GM04504 (cell line): ENCODE measurements at regions not wholly inside any gene's neighbourhood (a gene's known extent, or its start where the extent isn't known, plus 50 kb on each side); places are given as distances from the start of the nearest gene placed in this dataset.
A peak's percentile ranks its signal among the peaks of the same experiment; 100 is the strongest.

ENCODE experiments used
- DNase-seq: peaks from one replicate; pipeline ENCODE4 v3.0.0-alpha.2; 2012; ENCODE audit warnings: low read depth

- peak; percentile 84 for DNase-seq
These were observed 411.5 kb upstream of the DDI1 start for GRCh38 chr11:103624708-103625623.

DNA sequence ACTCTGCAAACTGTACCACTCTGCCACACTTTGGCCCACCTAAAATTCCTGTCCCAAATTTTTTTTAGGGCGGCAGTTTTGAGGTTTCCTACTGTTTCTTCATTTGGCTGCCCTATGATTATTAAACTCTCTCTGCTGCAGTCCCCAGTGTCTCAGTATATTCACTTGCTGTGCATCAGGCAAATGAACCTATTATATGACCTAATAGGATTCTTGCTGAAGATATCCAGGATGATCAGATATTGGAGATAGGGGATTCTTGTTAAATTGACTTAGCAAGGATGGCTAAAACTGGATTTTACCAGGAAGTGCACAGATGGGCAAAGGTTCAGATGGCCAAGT lies 410.8 kb upstream of the DDI1 start:
- DNase-seq, result no peak

DNA sequence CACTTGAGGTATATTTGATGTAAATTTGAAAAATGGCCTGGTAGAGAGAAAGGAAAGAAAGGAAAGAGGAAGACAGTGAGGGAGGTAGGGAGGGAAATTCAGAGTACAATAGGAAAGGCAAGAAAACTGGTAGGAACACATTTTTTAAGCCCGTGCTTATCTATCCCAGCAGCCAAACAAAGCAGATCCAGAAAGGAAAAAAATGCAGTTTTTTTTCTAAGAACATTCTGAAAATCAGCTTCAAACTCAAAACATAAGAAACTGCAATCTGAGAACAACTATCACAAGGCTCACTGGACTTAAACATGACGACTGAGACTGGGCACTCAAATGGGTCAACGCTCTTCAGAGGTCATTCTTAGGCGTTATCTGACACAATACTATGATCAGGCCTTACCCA lies 408.3 kb upstream of the DDI1 start:
- DNase-seq, result no peak

DNA sequence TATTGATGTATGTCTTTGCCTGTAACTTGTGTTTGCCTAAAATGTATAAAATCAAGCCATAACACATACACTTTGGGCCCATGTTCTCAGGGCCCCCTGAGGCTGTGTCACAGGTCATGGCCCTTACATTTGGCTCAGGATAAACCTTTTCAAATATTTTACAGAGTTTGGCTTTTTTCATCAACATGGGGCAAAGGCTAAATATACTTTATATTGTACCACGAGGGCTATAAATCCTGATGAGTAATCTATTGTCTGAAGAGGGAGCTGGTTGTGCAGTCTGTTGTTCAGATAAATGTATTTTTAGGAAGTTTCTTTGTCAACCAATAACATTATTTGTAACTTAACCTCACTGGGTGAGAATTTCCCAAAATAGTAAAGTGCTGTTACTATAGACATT lies 404.6 kb upstream of the DDI1 start:
- no peak for DNase-seq

- peak; percentile 74 for DNase-seq
These were observed 403.2 kb upstream of the DDI1 start for GRCh38 chr11:103633068-103633788.

- no peak for DNase-seq
These were observed 402.4 kb upstream of the DDI1 start for GRCh38 chr11:103633819-103634590.

GRCh38 chr11:103636232-103636631 lies 400.2 kb upstream of the DDI1 start:
- no peak for DNase-seq

DNA sequence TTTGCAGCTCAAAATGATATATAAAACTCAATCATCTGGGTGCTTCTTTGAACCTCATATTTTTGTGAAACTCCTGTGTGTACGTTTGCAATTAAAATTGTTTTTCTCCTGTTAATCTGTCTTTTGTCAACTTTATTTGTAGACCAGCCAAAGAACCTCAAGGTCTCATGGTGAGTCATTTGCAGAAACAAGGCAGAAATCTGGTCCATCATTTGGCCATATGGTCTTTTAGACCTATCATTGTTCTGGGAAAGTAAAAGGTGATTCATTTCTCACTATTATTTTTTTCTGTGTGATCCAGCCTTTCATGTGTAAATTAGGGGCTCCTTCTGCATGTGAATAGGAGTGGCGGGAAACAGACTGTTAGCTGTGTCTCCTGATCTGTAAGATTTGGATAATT lies 399.1 kb upstream of the DDI1 start:
- peak; percentile 44 for DNase-seq

DNA sequence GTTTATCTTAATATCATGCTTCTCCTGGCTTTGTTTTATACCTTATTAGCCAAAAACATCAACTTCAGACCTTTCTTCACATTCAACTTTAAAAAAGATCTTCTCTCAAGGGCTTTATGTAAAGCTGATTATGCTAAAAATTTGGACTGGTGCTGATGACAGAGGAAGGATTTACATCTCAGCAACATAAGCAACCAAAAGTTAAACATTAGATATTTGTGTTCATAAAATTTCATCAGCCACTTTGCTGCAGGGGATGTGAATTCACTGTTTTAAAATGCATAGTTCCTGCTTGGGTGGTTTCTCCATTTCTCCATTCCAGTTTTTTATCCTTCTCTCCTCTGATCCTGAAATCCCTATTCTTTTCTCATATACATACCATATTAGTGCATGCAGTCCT lies 398.6 kb upstream of the DDI1 start:
- DNase-seq, result no peak

DNA sequence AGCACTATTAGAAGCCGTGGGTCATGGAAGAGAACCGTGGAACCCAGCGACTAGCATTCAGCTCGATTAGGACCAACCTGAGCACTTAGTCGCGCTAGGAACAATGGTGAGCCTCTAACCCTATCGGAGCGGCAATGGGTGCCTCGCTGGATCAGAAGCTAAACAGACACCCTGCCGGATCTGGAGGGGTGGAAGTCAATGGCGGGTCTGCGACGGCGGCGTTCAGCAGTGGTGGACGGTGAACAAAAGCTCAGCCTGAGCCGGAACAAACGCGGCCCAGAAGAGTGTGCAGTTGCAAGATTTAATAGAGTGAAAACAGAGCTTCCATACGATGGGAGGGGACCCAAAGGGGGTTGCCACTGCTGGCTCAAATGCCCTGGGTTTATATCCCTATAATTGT lies 391.8 kb upstream of the DDI1 start:
- no peak for DNase-seq

- no peak for DNase-seq
These were observed 388.4 kb upstream of the DDI1 start for GRCh38 chr11:103648054-103648453.

DNA sequence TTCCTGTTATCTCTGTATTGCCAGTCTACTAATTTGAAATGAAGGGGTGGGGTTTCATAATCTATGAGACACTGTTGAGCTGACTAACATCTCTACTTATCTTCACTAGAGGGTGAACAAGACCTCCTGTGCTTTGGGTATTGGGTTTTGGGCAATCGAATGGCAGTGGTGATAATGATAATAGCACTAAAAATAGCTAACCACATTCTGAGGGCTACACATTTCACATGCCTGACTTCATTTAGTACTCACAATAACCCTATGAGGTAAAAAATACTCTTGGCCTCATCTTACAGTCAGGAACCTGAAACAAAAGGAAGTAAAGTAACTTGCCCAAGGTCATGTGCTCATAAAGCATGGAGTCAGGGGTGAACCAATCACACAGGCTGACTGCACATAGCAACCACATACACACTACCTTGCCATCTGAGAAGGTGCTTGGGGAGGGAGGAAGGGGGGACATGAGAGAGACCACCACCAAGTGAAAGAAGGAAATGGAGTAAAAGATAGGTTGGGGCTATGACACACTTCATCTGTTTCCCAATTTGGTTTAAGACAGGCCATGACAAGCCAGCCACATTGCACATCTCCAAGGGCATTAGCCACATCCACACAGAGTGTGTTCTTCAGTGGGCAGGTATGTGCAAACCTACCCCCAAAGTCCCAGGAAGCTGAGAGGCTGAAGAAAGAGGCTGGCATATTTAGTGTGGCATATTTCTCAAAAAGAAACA lies 387.6 kb upstream of the DDI1 start:
- DNase-seq, result no peak

DNA sequence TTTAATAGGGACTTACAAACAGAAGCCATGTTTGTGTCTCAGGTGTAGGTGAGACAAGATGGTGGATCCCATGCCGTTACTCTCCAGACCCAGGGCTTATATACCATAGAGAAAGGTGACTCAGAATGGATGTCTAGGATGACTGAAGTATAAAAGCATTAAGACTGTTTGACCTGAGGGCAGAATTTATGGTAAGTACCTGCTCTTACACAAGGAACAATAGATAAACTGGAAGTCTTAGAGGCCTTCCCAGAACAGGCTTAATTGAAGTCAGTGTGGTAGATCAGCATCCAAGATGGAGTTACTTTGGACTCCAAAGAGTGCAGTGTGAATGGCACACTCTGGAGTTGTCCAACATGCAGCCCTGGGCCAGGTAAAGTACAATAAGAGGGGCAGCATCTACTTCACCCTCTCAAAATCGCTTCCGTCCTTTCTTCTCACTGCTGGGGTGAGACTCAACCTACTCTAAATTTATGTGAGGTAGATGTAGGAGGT lies 387.0 kb upstream of the DDI1 start:
- DNase-seq, result no peak

DNA sequence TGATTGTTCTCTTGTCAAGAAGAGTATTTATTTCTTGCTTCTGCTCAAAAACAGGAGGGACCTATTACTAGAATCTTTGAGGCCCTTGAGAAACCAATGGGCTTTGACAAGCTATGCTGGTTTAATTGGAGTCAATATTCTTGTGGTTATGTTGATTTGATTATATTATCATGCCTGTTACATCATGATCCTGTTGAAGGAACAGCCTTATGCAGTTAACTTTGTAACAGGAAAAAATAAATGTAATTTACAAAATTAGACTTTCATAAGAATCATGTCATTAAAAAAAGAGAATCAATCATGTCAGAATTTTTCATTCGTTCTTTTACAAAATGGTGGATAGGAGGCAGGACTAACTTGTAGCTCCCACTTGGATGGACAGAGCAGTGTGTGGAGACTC lies 386.1 kb upstream of the DDI1 start:
- DNase-seq, result no peak

GRCh38 chr11:103651341-103651998 lies 385.0 kb upstream of the DDI1 start:
- DNase-seq, result no peak

DNA sequence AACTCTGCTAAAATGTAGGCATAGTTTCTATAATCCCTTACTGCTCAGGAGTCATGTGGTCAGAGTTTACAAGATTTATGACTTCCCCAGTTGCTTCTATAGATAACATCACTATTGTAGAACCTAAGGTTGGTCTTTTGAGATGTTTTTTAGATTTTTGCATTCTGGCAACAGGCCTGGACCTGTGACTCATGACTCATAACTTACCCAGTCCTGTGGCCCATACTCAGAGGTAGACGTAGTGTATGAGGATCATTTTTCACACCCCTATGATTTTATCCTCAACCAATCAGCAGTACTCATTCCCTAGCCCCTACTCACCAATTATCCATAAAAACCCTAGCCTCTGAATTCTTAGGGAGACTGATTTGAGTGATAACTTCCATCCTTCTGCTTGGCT lies 384.4 kb upstream of the DDI1 start:
- peak; percentile 79 for DNase-seq

DNA sequence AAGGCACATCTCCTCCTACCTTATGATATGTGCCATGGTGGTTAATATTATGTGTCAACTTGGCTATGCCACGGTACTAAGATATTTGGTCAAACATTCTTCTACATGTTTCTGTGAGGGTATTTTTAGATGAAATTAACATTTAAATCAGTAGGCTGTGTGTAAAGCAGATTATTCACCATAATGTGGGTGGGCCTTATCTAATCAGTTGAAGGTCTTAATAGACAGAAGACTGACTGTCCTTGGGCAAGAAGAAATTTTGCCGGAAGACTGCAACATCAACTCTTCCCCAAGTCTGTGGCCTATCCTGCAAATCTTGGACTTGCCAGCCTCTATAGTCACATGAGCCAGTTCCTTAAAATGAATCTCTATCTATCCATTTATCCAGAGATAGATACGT lies 380.1 kb upstream of the DDI1 start:
- DNase-seq, result no peak

GRCh38 chr11:103659206-103659618 lies 377.2 kb upstream of the DDI1 start:
- no peak for DNase-seq

- DNase-seq, result no peak
These were observed 376.7 kb upstream of the DDI1 start for GRCh38 chr11:103659743-103660142.

GRCh38 chr11:103661185-103661584 lies 375.3 kb upstream of the DDI1 start:
- DNase-seq, result no peak

DNA sequence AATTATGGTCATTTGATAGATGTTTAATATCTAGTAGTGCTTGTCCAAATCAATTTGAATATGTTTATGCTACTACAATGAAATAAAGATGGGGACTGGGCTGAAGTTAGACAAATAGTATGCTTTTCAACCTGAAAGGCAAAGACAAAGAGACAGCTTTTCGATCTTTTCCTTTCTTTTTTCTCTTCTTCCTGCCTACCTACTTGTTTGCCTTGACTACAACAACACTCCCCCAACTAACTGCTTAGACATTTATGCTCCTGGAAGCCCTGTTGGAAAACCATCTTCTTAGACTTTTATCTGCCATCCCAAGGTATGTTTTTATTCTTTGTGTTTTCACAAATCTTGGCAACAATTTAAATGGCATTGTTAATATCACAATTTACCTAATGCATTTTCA lies 374.4 kb upstream of the DDI1 start:
- no peak for DNase-seq
